Natural killer cell (primary cell): ENCODE measurements at regions not wholly inside any gene's neighbourhood (a gene's known extent, or its start where the extent isn't known, plus 50 kb on each side); places are given as distances from the start of the nearest gene placed in this dataset.

Experiments used
- ATAC-seq, 3 donors: fragments of 150-1000 bp in 2 of 3; fragments of 200-7000 bp in 1 of 3; cut with Tn5 transposase; 1 replicate in 1 of 3; 2 replicates in 2 of 3; pipeline ENCODE4 v1.10.0; 2021; ENCODE audit warnings: mild to moderate bottlenecking in 2 of 3, moderate library complexity in 2 of 3
- DNase-seq, 2 donors: peaks; one replicate each; pipeline versions ENCODE4 v3.0.0 to v3.0.0-alpha.2; 2013 to 2021; ENCODE audit warnings: mixed read lengths in 1 of 2
- H3K27ac ChIP-seq: one replicate; pipeline ENCODE4 v1.5.1; 2013; ENCODE audit warnings: mild to moderate bottlenecking, low read length
- H3K27me3 ChIP-seq: one replicate; pipeline ENCODE4 v1.6.1; 2013; ENCODE audit warnings: low read length; ENCODE audit not compliant: control insufficient read depth, insufficient read depth
- H3K36me3 ChIP-seq: one replicate; pipeline ENCODE4 v1.6.1; 2013; ENCODE audit warnings: low read length; ENCODE audit not compliant: control insufficient read depth, insufficient read depth
- H3K4me1 ChIP-seq: one replicate; pipeline ENCODE4 v1.6.1; 2013; ENCODE audit warnings: low read length; ENCODE audit not compliant: control insufficient read depth, insufficient read depth
- H3K4me3 ChIP-seq: one replicate; pipeline ENCODE4 v1.5.1; 2013; ENCODE audit warnings: low read length
- H3K9me3 ChIP-seq: one replicate; pipeline ENCODE4 v1.6.1; 2013; ENCODE audit warnings: low read length; ENCODE audit not compliant: control insufficient read depth, insufficient read depth
- H3K27ac Mint-ChIP-seq, 2 donors: one replicate each; pipeline ENCODE4 v1.8.0; 2022; ENCODE audit warnings: mild to moderate bottlenecking in 2 of 2, mixed read lengths in 2 of 2, moderate library complexity in 1 of 2
- H3K27me3 Mint-ChIP-seq, 2 donors: one replicate each; pipeline ENCODE4 v1.8.0; 2022; ENCODE audit warnings: low read depth in 2 of 2, mixed read lengths in 2 of 2
- H3K36me3 Mint-ChIP-seq: one replicate; pipeline ENCODE4 v1.8.0; 2022; ENCODE audit warnings: mixed read lengths
- H3K4me1 Mint-ChIP-seq, 2 donors: one replicate each; pipeline ENCODE4 v1.8.0; 2022; ENCODE audit warnings: mixed read lengths in 2 of 2
- H3K4me3 Mint-ChIP-seq: one replicate; pipeline ENCODE4 v1.8.0; 2022; ENCODE audit warnings: mild to moderate bottlenecking, moderate library complexity, mixed read lengths
- H3K9me3 Mint-ChIP-seq, 2 donors: one replicate each; pipeline ENCODE4 v1.8.0; 2022; ENCODE audit warnings: mixed read lengths in 2 of 2
- CTCF ChIP-seq: fragments of 200-600 bp; IDR thresholded peaks from one replicate; pipeline ENCODE4 v1.8.0; 2022; ENCODE audit warnings: antibody characterized with exemption
- WGBS: methylation state at CpG from one replicate; pipeline ENCODE4 v1.1.7; 2013; ENCODE audit warnings: missing lambda C conversion rate; ENCODE audit not compliant: insufficient coverage; 5-methylcytosine and 5-hydroxymethylcytosine counted together
- intact Hi-C: fragments of 100-400 bp; cut with micrococcal nuclease; formaldehyde crosslinking; loops from one replicate; pipeline ENCODE4 v1.14.2; 2022

- Mint-ChIP-seq H3K27ac (no peak overlapping the region), H3K4me3 (no peak overlapping the region), H3K27me3 (peaks cover 3 to 7% of the 10 kb centered on the region in 2 donors), H3K36me3 (no peaks in the 10 kb centered on the region), H3K4me1 (no peaks in the 10 kb centered on the region), H3K9me3 (no peaks in the 10 kb centered on the region)
- no peak overlapping the region for H3K27ac ChIP-seq
- no peak overlapping the region for H3K4me3 ChIP-seq
- DNase-seq, result no peak
- no peaks in the 10 kb centered on the region for H3K9me3 ChIP-seq
- TF ChIP-seq CTCF, result no peak
- no peaks in the 10 kb centered on the region for H3K27me3 ChIP-seq
- H3K36me3 ChIP-seq, result no peaks in the 10 kb centered on the region
- intact Hi-C loops, result no loop called here
- H3K4me1 ChIP-seq, result no peaks in the 10 kb centered on the region
- ATAC-seq, result no peak
These were observed 259.4 kb downstream of the CCSER2 start for GRCh38 chr10:84587789-84588188.

- Histone ChIP-seq H3K27ac (no peak overlapping the region), H3K4me3 (no peak overlapping the region), H3K36me3 (no peaks in the 10 kb centered on the region), H3K4me1 (no peaks in the 10 kb centered on the region), H3K27me3 (no peaks in the 10 kb centered on the region), H3K9me3 (no peaks in the 10 kb centered on the region)
- 86% methylated on average over 5 of the region's 5 CpGs for WGBS
- intact Hi-C loops, result no loop called here
- TF ChIP-seq CTCF, result no peak
- no peaks in the 10 kb centered on the region for H3K4me1 Mint-ChIP-seq
- no peaks in the 10 kb centered on the region for H3K36me3 Mint-ChIP-seq
- peaks cover 3 to 7% of the 10 kb centered on the region in 2 donors for H3K27me3 Mint-ChIP-seq
- no peaks in the 10 kb centered on the region for H3K9me3 Mint-ChIP-seq
- DNase-seq, result no peak
- no peak overlapping the region for H3K27ac Mint-ChIP-seq
- H3K4me3 Mint-ChIP-seq, result no peak overlapping the region
- ATAC-seq, result no peak
These were observed 260.0 kb downstream of the CCSER2 start for GRCh38 chr10:84588426-84588825.

DNA sequence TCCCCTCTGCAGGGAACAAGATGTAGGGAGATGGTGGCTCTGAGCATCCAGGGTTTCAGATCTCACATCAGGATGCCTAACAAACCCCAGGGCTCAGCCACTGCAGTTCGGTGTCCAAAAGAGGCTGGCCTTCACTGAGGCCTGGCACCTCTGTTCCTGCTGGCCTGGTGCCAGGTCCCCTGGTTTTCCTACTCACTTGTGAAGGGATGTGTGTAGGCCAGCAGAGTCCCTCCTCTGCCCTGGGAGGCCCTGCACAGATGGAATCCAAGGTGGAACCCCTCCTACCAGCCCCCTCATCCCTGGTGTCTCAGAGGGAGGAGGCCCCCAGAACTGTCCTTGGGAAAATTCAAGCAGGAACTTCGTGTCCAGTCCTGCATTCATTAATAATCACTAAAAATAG is 260.6 kb downstream of the CCSER2 start:
- H3K36me3 ChIP-seq, result no peaks in the 10 kb centered on the region
- H3K4me3 Mint-ChIP-seq, result no peak overlapping the region
- no peaks in the 10 kb centered on the region for H3K4me1 Mint-ChIP-seq
- H3K4me1 ChIP-seq, result no peaks in the 10 kb centered on the region
- DNase-seq (no peak), ATAC-seq (no peak)
- H3K27me3 ChIP-seq, result no peaks in the 10 kb centered on the region
- no peaks in the 10 kb centered on the region for H3K9me3 ChIP-seq
- H3K27me3 Mint-ChIP-seq, result peaks cover 3 to 7% of the 10 kb centered on the region in 2 donors
- H3K9me3 Mint-ChIP-seq, result no peaks in the 10 kb centered on the region
- H3K36me3 Mint-ChIP-seq, result no peaks in the 10 kb centered on the region
- H3K4me3 ChIP-seq, result no peak overlapping the region
- H3K27ac Mint-ChIP-seq, result no peak overlapping the region
- intact Hi-C loops, result no loop called here
- no peak for TF ChIP-seq CTCF
- H3K27ac ChIP-seq, result no peak overlapping the region
- 77% methylated on average over 2 of the region's 2 CpGs for WGBS

GRCh38 chr10:84589526-84590205 is 261.3 kb downstream of the CCSER2 start:
- intact Hi-C loops, result no loop called here

More at GRCh38 chr10:84589526-84590205, 261.3 kb downstream of the CCSER2 start:
- no peak overlapping the region for H3K4me3 Mint-ChIP-seq
- no peak for TF ChIP-seq CTCF
- Histone ChIP-seq H3K4me1 (no peaks in the 10 kb centered on the region), H3K4me3 (no peak overlapping the region), H3K27ac (no peak overlapping the region), H3K9me3 (no peaks in the 10 kb centered on the region), H3K27me3 (no peaks in the 10 kb centered on the region), H3K36me3 (no peaks in the 10 kb centered on the region)
- ATAC-seq, result no peak
- no peaks in the 10 kb centered on the region for H3K9me3 Mint-ChIP-seq
- no peak for DNase-seq
- no peaks in the 10 kb centered on the region for H3K4me1 Mint-ChIP-seq
- H3K27ac Mint-ChIP-seq, result no peak overlapping the region
- WGBS, result 96% methylated on average over 4 of the region's 4 CpGs
- peaks cover 3 to 7% of the 10 kb centered on the region in 2 donors for H3K27me3 Mint-ChIP-seq
- H3K36me3 Mint-ChIP-seq, result no peaks in the 10 kb centered on the region
